KMS-11 (cell line): ENCODE measurements at regions not wholly inside any gene's neighbourhood (a gene's known extent, or its start where the extent isn't known, plus 50 kb on each side); places are given as distances from the start of the nearest gene placed in this dataset.
"Not testable (repeated sequence)": the region's sequence is repeated elsewhere in the genome, so short reads cannot be mapped to it uniquely, and the experiment has no call there.

Experiments used
- H2AFZ ChIP-seq: fragments of 200-600 bp; sonication (generic); 2 replicates; pipeline ENCODE4 v1.6.1; 2016; ENCODE audit warnings: antibody characterized with exemption, mixed run types, low read depth
- H3K27ac ChIP-seq: fragments of 200-600 bp; sonication (generic); 2 replicates; pipeline ENCODE4 v1.6.1; 2016; ENCODE audit warnings: mild to moderate bottlenecking, mixed run types
- H3K27me3 ChIP-seq: fragments of 200-600 bp; sonication (generic); 2 replicates; pipeline ENCODE4 v1.6.1; 2017; ENCODE audit warnings: mild to moderate bottlenecking, low read depth, mixed run types, moderate library complexity; ENCODE audit not compliant: insufficient read depth
- H3K36me3 ChIP-seq: fragments of 200-600 bp; sonication (generic); 2 replicates; pipeline ENCODE4 v1.6.1; 2017; ENCODE audit warnings: mild to moderate bottlenecking, mixed run types; ENCODE audit not compliant: insufficient read depth
- H3K4me1 ChIP-seq: fragments of 200-600 bp; sonication (generic); 2 replicates; pipeline ENCODE4 v1.6.1; 2016; ENCODE audit warnings: mild to moderate bottlenecking, low read depth, mixed run types; ENCODE audit not compliant: poor library complexity, severe bottlenecking
- H3K4me2 ChIP-seq: fragments of 200-600 bp; sonication (generic); 2 replicates; pipeline ENCODE4 v1.7.0; 2016; ENCODE audit warnings: mild to moderate bottlenecking, mixed run types
- H3K4me3 ChIP-seq: fragments of 200-600 bp; sonication (generic); IDR thresholded peaks from 2 replicates; pipeline ENCODE4 v1.6.1; 2017; ENCODE audit warnings: low read depth, low read length, mixed read lengths; ENCODE audit not compliant: insufficient read depth
- H3K79me2 ChIP-seq: fragments of 200-600 bp; sonication (generic); 2 replicates; pipeline ENCODE4 v1.6.1; 2016; ENCODE audit warnings: low read depth, mixed run types; ENCODE audit not compliant: insufficient read depth
- H3K9ac ChIP-seq: fragments of 200-600 bp; sonication (generic); 2 replicates; pipeline ENCODE4 v1.6.1; 2016; ENCODE audit warnings: mild to moderate bottlenecking, mixed run types
- H4K20me1 ChIP-seq: fragments of 200-600 bp; sonication (generic); 2 replicates; pipeline ENCODE4 v1.6.1; 2016; ENCODE audit warnings: mild to moderate bottlenecking, mixed run types; ENCODE audit not compliant: insufficient read depth
- TF ChIP-seq, protein P1 (sequence below): fragments of 200-600 bp; sonication (generic); conservative IDR thresholded peaks from 2 replicates; pipeline ENCODE4 v1.6.1; 2017; ENCODE audit warnings: low read depth, mild to moderate bottlenecking, antibody characterized with exemption, low read length, moderate library complexity, mixed read lengths

DNA sequence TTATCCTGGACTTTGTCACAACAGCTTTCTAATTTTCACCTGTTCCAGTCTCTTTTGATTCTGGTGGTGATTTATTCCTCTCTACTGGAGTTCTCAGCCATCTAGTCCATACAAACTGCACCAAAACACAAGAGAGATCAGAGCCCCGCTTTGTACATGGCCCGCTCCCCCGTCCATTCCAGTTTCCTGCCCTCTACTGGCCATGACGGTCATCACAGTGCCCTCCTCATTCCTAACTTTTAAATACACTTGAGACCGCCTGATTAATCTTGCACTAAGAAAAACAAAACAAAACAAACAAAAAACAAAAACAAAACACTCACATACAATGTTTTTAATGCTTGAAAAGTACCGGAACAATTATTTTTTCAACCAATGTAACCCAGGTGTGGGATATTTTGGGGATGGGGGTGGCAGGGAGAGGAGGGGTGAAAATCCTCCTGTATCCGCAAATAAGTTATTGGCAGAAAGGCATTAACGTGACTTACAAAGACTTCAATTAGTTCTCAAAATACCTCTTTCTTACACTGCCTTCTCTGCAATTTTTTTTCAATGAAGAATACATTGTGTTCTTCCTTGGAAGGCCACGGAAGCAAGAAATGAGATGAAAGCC is 84.8 kb upstream of the PAM start:
- H3K27ac ChIP-seq, result no peak overlapping the region
- no peaks in the 10 kb centered on the region for H3K27me3 ChIP-seq
- no peaks in the 10 kb centered on the region for H3K79me2 ChIP-seq
- no peak overlapping the region for H3K4me3 ChIP-seq
- no peak overlapping the region for H2AFZ ChIP-seq
- no peak overlapping the region for H3K9ac ChIP-seq
- H3K4me1 ChIP-seq, result no peaks in the 10 kb centered on the region
- no peak overlapping the region for H3K4me2 ChIP-seq
- no peaks in the 10 kb centered on the region for H3K36me3 ChIP-seq
- H4K20me1 ChIP-seq, result no peaks in the 10 kb centered on the region
- TF ChIP-seq, protein P1, sequence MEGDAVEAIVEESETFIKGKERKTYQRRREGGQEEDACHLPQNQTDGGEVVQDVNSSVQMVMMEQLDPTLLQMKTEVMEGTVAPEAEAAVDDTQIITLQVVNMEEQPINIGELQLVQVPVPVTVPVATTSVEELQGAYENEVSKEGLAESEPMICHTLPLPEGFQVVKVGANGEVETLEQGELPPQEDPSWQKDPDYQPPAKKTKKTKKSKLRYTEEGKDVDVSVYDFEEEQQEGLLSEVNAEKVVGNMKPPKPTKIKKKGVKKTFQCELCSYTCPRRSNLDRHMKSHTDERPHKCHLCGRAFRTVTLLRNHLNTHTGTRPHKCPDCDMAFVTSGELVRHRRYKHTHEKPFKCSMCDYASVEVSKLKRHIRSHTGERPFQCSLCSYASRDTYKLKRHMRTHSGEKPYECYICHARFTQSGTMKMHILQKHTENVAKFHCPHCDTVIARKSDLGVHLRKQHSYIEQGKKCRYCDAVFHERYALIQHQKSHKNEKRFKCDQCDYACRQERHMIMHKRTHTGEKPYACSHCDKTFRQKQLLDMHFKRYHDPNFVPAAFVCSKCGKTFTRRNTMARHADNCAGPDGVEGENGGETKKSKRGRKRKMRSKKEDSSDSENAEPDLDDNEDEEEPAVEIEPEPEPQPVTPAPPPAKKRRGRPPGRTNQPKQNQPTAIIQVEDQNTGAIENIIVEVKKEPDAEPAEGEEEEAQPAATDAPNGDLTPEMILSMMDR, result peak; percentile 66

DNA sequence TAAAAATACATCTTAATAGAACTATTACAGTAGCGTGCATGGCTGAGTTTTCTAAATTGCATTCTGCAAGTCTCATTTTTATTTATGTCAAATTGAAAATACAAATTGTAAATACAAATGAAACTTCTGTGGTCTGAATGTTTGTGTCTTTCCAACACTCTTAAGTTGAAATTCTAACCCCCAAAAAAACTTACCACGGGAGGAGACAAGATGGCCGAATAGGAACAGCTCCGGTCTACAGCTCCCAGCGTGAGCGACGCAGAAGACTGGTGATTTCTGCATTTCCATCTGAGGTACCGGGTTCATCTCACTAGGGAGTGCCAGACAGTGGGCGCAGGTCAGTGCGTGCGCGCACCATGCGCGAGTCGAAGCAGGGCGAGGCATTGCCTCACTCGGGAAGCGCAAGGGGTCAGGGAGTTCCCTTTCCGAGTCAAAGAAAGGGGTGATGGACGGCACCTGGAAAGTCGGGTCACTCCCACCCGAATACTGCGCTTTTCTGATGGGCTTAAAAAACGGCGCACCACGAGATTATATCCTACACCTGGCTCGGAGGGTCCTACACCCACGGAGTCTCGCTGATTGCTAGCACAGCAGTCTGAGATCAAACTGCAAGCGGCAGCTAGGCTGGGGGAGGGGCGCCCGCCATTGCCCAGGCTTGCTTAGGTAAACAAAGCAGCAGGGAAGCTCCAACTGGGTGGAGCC is 83.9 kb upstream of the PAM start:
- not testable (repeated sequence) for H3K9ac ChIP-seq, H3K27ac ChIP-seq, H3K36me3 ChIP-seq, H4K20me1 ChIP-seq, H2AFZ ChIP-seq, H3K4me1 ChIP-seq, H3K4me3 ChIP-seq, H3K4me2 ChIP-seq, H3K27me3 ChIP-seq, H3K79me2 ChIP-seq

DNA sequence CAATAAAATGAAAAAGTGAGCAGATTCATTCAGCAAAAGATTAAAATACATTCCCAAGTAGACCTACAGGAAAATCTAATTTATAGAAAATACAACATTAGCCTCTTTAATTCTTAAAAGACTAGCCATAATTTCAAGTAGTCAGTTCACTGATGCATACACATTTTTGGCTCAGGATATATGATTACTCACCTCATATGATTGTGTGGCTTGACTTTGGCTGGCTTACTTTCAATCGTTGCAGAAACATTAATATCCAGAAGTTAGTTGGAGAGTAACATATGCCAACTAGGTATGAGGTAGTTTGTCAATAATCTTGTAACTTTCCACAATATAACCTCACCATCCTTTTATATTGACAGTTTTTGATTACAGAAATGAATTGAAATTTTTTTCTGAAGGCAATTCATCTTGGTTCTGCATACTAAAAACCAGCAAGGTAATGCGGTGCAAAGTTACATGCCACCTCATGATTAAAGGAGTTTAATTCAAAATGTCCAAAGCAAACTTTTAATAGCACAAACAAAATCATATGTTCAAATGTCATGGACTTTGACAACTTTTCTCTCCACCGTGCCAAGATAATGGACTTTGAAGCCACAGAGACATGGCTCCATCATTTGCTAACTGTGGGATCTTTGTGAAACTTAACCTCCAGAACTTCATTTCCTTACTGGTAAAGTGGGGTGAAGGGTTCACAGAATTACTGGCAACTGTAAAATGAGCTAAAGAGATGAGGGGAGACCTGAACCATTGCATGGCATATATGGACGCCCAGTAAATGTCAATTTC is 76.6 kb upstream of the PAM start:
- no peaks in the 10 kb centered on the region for H3K4me1 ChIP-seq

DNA sequence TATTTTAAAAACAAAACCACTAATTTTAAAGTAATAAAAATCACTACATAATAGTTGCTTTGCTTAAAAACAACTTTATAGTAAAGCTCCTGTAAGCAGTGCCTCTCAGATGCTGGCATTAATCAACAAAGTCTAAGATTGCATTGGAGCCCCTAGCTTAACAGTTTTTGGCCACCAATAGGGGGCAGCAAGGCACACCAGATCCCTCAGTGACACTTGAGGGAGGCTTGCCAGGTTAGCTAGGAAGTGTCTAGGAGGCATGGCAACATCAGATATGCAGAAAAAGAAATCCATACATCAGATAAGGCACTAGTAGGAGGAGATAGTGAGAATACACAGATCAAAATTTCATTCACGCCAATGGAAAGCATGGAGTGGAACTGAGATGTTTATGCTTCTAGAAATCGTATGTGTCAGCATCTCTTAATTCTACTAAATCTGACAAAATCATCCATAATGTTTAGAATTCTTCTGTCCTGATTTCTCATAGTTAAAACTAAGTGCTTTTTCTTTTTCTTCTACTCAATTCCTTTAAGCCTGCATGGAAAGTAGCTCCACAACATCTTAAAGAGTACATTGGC is 73.6 kb upstream of the PAM start:
- no peak overlapping the region for H3K4me3 ChIP-seq
- no peaks in the 10 kb centered on the region for H3K27me3 ChIP-seq
- H2AFZ ChIP-seq, result no peak overlapping the region
- no peaks in the 10 kb centered on the region for H3K36me3 ChIP-seq
- TF ChIP-seq, protein P1, result peak; percentile 95
- no peaks in the 10 kb centered on the region for H4K20me1 ChIP-seq
- no peak overlapping the region for H3K9ac ChIP-seq
- no peaks in the 10 kb centered on the region for H3K79me2 ChIP-seq
- no peak overlapping the region for H3K4me2 ChIP-seq
- no peak overlapping the region for H3K27ac ChIP-seq
- no peaks in the 10 kb centered on the region for H3K4me1 ChIP-seq

More for the DNA sequence above, 76.6 kb upstream of the PAM start:
- TF ChIP-seq, protein P1, result no peak
- Histone ChIP-seq H3K27me3 (no peaks in the 10 kb centered on the region), H3K79me2 (no peaks in the 10 kb centered on the region), H3K36me3 (no peaks in the 10 kb centered on the region), H2AFZ (no peak overlapping the region), H3K4me3 (no peak overlapping the region), H4K20me1 (no peaks in the 10 kb centered on the region), H3K4me2 (no peak overlapping the region), H3K27ac (no peak overlapping the region), H3K9ac (no peak overlapping the region)
